ENCODE measurements at regions not wholly inside any gene's neighbourhood (a gene's known extent, or its start where the extent isn't known, plus 50 kb on each side); places are given as distances from the start of the nearest gene placed in this dataset.

DNA sequence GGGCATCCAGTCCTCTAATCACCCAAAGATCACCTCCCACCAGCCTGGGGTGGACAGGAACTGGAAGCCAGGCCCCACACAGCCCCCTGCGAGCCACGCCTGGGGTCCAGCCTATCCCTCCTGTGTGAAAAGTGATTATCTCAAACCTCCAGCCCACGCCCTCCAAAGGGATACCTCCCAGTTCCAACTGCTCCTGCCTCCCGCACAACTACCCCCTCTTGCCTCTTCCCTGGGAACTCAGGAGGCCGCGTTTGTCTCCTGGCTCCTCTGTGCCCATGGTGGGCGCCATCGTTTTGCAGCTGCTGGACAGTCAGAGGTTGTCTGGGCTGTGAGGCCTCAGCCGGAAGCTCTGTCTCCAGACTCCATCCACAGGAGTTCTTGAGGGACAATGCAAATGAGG, 305.9 kb downstream of the AJAP1 start:
- Mint-ChIP-seq H3K4me1 (no peaks in the 10 kb centered on the region), H3K4me3 (no peak overlapping the region), H3K9me3 (peaks cover 70% of the 10 kb centered on the region), H3K36me3 (peaks cover 75% of the 10 kb centered on the region), H3K27ac (no peak overlapping the region), H3K27me3 (ENCODE audit: low read depth) (peaks cover 23% of the 10 kb centered on the region)
- no peak for DNase-seq (ENCODE audit: low spot score)
- CTCF ChIA-PET: no interaction called here
- TF ChIP-seq SMAD4 (CRISPR knock-in tag; IDR thresholded peaks at IDR 0.05) (no peak), NR1H2 (CRISPR knock-in tag; IDR thresholded peaks at IDR 0.05) (no peak), TEAD4 (CRISPR knock-in tag; IDR thresholded peaks at IDR 0.05) (no peak), NR3C1 (CRISPR knock-in tag; conservative IDR thresholded peaks at IDR 0.05; ENCODE audit: low read depth) (no peak), JAZF1 (CRISPR knock-in tag; IDR thresholded peaks at IDR 0.05) (no peak), FOXP4 (CRISPR knock-in tag; IDR thresholded peaks at IDR 0.05) (no peak), NFATC4 (CRISPR knock-in tag; IDR thresholded peaks at IDR 0.05) (no peak), MYBL2 (CRISPR knock-in tag; IDR thresholded peaks at IDR 0.05) (no peak), RORB (CRISPR knock-in tag; IDR thresholded peaks at IDR 0.05) (no peak), CREB1 (CRISPR knock-in tag; IDR thresholded peaks at IDR 0.05) (no peak), AFF4 (CRISPR knock-in tag; IDR thresholded peaks at IDR 0.05; ENCODE audit: borderline replicate concordance) (no peak)
- TF ChIP-seq, protein P1, sequence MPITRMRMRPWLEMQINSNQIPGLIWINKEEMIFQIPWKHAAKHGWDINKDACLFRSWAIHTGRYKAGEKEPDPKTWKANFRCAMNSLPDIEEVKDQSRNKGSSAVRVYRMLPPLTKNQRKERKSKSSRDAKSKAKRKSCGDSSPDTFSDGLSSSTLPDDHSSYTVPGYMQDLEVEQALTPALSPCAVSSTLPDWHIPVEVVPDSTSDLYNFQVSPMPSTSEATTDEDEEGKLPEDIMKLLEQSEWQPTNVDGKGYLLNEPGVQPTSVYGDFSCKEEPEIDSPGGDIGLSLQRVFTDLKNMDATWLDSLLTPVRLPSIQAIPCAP (CRISPR knock-in tag; IDR thresholded peaks at IDR 0.05): no peak
- TF ChIP-seq, protein P2, sequence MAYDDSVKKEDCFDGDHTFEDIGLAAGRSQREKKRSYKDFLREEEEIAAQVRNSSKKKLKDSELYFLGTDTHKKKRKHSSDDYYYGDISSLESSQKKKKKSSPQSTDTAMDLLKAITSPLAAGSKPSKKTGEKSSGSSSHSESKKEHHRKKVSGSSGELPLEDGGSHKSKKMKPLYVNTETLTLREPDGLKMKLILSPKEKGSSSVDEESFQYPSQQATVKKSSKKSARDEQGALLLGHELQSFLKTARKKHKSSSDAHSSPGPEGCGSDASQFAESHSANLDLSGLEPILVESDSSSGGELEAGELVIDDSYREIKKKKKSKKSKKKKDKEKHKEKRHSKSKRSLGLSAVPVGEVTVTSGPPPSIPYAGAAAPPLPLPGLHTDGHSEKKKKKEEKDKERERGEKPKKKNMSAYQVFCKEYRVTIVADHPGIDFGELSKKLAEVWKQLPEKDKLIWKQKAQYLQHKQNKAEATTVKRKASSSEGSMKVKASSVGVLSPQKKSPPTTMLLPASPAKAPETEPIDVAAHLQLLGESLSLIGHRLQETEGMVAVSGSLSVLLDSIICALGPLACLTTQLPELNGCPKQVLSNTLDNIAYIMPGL (CRISPR knock-in tag; IDR thresholded peaks at IDR 0.05): no peak
- TF ChIP-seq, protein P3, sequence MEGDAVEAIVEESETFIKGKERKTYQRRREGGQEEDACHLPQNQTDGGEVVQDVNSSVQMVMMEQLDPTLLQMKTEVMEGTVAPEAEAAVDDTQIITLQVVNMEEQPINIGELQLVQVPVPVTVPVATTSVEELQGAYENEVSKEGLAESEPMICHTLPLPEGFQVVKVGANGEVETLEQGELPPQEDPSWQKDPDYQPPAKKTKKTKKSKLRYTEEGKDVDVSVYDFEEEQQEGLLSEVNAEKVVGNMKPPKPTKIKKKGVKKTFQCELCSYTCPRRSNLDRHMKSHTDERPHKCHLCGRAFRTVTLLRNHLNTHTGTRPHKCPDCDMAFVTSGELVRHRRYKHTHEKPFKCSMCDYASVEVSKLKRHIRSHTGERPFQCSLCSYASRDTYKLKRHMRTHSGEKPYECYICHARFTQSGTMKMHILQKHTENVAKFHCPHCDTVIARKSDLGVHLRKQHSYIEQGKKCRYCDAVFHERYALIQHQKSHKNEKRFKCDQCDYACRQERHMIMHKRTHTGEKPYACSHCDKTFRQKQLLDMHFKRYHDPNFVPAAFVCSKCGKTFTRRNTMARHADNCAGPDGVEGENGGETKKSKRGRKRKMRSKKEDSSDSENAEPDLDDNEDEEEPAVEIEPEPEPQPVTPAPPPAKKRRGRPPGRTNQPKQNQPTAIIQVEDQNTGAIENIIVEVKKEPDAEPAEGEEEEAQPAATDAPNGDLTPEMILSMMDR (IDR thresholded peaks at IDR 0.05): no peak
- TF ChIP-seq, protein P4, sequence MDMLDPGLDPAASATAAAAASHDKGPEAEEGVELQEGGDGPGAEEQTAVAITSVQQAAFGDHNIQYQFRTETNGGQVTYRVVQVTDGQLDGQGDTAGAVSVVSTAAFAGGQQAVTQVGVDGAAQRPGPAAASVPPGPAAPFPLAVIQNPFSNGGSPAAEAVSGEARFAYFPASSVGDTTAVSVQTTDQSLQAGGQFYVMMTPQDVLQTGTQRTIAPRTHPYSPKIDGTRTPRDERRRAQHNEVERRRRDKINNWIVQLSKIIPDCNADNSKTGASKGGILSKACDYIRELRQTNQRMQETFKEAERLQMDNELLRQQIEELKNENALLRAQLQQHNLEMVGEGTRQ (CRISPR knock-in tag; IDR thresholded peaks at IDR 0.05): no peak
- TF ChIP-seq, protein P5, sequence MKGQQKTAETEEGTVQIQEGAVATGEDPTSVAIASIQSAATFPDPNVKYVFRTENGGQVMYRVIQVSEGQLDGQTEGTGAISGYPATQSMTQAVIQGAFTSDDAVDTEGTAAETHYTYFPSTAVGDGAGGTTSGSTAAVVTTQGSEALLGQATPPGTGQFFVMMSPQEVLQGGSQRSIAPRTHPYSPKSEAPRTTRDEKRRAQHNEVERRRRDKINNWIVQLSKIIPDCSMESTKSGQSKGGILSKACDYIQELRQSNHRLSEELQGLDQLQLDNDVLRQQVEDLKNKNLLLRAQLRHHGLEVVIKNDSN (CRISPR knock-in tag; IDR thresholded peaks at IDR 0.05): no peak
- POLR2A ChIA-PET: no interaction called here
- ATAC-seq: no peak

Data from WTC11 (cell line).